ENCODE measurements at regions not wholly inside any gene's neighbourhood (a gene's known extent, or its start where the extent isn't known, plus 50 kb on each side); places are given as distances from the start of the nearest gene placed in this dataset.

DNA sequence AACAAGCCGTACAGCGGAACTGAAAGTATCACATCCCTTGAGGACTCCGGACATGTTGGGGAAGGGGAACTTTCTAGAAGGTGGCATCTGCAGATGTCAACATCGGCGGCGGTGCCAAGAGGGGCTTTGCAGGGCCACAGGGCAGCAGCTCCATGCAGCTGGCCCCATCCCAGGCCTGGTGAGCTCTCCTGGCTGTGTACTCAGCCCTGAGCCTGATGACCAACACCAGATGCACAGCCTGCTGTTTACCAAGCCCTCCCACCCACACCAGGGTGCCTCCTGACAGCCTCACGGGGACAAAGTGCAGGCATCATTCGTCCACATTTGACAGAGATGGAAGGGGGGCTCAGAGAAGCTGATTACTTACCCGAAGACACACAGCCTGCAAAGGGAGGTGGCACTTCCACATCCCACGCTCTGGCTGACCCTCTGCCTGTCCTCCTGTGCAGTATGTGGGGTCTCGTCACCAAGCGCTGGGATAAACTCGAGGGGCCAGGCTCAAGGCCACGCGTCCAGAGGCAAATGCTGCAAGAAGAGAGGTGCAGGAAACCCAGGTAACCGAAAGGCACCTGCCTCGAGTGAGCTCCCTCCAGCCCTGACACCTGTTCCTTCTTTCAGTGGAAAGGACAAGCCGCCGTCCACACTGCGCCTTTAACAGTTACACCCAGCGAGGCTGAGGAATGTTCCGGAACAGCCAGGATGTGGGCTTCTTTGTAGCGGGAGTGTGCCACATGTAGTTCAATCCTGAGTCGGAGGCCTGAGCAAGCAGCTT lies 69.0 kb upstream of the ASAP2 start:
- DNase-seq (ENCODE audit: low read depth) = no peak

DNA sequence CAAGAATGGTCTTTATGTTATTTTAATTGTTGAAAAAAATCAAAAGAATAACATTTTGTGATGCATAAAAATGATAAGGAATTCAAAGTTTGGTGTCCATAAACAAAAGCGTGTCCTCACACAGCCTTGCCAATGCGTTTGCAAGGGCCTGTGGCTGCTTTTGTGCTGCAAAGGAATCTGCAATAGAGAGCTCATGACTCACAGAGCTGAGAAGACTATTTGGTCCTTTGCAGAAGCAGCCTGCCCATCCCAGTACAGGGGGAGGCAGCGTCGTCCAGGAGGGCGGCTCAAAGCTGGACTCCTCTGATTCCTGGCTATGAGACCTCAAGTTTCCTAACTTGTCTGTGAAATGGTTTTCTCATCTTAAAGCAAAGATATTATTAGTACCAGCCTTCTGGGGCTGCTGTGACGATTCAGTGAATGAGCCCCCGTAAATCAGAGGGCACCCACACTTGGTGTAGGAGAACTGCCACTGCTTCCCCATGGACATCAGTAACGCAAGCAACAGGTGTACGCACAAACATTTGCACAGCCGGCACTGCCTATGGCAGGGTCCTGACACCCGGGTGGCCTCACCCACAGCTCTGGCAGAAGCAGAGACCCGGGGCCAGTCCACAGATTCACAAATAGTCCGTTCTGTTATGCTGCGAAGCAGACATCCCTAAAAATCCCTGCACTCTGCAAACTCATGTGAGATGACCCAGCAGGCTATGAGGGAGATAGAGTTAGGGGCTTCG lies 70.6 kb upstream of the ASAP2 start:
- DNase-seq (ENCODE audit: low read depth) = no peak

DNA sequence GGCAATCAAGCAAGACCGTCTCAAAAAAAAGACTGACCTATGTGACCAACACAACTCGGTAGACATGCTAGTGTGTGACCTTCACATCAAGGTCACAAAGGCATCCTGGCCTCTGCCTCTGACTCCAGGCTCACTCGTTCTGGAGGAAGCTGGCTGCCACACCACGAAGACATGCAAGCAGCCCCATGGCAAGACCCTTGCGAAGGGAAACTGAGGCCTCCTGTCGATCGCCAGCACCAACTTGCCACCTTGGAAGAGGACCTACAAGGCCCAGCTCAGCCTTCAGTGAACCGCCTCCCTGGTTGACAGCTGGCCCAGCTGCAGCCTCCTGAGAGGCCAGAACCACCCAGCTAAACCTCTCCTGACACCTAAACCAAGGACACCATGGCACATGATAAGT lies 79.3 kb upstream of the ASAP2 start:
- DNase-seq (ENCODE audit: low read depth) = no peak

DNA sequence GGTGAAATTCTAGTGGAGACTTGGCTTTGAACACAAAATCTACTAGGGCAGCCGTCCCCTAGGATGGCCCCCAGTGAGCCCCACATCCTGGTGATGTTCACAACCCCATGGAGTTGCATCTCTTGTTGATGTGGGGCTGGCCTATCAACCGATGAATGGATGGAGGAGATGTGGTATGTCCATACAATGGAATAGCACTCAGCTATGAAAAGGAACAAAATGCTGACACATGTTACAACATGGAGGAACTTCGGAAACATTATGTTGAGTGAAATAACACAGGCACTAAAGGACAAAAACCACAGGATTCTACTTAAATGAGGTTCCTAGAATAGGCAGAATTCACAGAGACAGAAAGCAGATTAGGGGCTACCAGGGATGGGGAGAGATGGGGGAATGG lies 80.1 kb upstream of the ASAP2 start:
- no peak for DNase-seq (ENCODE audit: low read depth)

DNA sequence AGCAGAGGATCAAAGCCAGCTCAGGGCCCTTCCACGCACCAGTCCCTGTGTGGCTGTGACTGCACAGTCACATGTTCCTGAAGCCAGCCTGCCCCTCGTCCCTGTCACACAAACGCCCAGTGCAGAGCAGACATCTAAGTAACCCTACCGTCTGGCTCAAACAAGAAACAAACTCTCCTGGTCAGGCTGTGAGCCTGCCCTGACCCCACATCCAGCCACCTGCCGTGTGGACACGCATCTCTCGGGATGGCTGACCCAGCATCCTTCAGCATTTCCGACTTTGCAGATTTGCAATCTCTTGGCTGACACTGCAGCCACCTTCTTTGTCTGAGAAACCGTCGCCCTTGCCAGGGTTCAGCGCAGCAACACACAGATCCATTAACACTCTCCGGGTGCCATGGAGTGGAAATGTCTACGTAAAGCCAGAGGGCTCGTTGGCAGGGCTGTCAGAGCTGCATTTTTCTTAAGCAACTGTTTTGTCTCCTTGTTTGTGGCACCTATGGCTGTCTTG lies 82.3 kb upstream of the ASAP2 start:
- no peak for DNase-seq (ENCODE audit: low read depth)

DNA sequence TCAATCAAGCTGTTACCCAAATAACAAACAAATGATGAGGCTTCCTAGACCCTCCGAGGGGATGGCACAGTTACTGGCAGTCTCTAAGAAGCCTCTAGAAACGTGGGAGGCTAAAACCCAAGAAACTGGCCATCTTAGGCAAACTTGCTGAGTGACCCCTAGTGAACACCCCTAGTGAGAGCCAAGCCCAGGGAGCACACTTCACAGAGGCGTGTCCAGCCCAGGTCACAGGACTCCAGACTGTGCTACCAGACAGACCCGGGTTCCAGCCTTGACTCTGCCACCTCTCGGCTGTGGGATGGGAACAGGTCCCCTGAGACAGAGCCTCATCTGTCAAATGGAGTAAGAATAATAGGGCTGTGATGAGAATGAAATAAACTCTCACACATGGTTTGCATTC lies 83.5 kb upstream of the ASAP2 start:
- no peak for DNase-seq (ENCODE audit: low read depth)

DNA sequence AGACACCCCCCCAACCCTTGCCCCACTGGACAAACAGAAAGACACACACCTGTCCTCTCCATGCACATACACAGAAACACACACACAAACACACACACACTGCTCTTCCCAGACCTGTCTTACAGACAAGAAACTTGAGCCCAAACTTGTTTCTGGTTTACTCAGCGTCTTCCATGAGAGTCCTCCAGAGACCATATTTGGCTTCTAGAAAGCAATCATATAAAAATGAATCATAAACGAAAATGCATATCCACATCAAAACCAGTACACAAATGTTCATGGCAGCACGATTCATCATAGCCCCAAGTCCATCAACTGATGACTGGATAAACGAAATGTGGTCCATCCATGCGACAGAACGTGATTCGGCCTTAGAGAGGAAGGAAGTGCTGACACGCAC lies 84.2 kb upstream of the ASAP2 start:
- DNase-seq (ENCODE audit: low read depth) = no peak

DNA sequence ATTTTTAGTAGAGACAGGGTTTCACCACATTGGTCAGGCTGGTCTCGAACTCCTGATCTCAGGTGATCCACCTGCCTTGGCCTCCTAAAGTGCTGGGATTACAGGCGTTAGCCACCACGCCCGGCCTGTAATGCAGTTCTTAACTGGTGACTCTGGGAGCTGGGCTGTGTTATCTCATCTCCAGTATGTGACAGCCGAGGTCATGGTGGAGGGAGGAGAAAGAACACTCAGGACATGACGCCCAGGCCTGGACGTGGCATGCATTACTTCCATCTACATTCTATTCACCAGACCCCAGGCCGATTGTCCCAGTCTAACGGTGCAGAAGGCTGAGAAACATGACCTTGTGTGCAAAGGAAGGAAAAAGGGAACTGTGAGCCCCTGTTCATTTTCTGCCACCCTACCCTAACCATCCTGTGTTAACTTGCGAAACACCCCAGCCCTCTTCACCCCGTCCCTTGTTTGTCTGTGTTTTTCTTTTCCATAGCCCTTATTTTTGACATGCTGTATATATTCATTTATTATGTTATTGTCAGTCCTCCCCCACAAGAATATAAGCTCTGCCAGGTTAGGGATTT lies 88.1 kb upstream of the ASAP2 start:
- no peak for DNase-seq (ENCODE audit: low read depth)

DNA sequence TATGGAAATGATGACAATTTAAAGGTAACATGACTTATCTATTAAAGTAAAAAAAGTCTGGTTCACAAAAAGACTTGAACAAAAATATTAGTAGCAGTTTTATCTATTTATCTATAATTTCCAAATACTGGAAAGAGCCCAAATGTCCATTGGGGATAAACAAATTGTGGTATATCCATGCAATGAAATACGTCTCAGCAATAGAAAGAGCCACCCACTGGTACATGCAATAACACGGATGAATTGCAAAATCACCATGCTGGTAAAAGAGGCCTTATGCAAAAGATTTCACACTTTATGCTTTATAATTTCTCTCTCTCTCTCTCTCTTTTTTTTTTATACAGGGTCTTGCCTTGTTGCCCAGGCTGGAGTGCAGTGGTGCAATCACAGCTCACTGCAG lies 91.4 kb upstream of the ASAP2 start:
- no peak for DNase-seq (ENCODE audit: low read depth)

DNA sequence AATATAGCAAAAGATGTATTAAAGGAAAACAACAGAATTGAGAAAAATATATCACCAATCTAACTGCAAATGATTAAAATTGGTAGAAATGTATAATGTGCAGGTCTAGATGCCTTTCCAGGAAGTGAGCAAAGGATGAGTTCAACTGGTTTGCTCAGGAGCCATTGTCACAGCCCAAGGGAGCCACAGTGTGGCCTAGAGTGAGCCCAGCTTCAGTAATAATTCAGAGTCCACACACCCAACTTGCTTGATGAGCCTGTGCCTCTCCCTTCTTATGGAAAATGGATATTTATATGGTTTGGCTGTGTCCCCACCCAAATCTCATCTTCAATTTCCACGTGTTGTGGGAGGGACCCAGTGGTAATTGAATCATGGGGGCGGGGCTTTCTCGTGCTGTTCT lies 92.2 kb upstream of the ASAP2 start:
- no peak for DNase-seq (ENCODE audit: low read depth)

DNA sequence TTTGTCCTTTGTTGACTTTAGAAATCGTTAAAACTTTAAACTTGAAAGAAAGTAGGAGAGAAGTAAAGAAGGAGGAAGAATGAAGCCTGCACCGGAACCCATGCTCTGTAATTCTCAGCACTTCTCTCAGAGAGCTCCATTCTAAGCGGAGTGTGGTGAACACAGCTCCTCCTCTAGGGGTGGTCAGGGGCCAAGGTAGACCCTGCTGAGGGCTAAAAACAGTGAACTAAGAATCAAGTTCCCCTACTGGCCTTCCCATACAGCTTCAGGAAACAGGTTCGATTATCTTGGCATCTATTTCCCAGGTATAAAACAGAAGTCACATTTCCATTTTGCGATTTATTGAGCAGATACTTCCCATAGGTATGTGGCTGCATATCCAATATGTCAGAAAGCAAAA lies 92.7 kb upstream of the ASAP2 start:
- DNase-seq (ENCODE audit: low read depth) = no peak

DNA sequence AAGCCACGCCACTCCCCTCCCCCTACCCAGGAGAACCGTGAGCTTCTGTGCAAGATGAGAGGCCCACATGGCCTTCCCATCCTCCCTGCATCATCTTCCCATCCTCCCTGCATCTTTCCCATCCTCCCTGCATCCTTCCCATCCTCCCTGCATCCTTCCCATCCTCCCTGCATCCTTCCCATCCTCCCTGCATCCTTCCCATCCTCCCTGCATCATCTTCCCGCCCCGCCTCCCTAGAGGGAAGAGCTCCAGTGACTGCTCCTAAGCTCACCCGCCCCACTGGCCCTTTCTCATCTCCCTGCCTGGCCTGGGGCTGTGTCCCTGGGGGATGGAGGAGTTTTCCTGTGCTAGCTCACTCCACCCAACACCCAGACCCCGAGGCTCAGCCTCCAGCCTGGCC lies 93.3 kb upstream of the ASAP2 start:
- DNase-seq (ENCODE audit: low read depth) = no peak

DNA sequence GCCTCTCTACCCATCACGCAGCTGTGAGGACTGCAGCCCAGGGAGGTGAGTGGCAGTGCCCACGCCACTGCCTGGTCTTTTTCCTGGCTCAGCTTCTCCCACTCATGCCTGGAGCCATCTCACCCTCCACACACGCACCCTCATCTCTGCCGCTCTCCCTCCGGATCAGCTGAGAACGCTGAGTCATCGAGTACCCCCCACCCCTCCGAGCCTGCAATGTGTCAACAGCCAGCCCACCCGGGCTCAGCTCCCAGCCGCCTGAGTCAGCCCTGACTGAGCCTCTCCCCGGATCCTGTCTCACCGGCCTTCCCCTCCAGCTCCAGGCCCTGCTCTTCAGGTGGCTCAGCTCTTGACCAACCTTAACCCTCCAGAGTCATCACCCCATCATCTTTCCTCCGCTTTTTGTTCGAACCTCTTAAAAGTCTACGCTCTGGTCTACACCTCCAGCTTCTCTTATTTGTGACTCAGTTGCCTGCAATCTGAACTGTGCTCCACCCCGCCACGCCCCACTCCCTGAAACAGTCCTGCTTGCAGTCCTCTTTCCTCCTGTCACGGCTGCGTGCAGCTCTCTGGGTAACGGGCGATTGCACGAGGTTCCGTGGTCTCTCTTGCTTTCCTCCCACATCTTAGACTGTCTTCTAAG lies 94.4 kb upstream of the ASAP2 start:
- DNase-seq (ENCODE audit: low read depth) = no peak

DNA sequence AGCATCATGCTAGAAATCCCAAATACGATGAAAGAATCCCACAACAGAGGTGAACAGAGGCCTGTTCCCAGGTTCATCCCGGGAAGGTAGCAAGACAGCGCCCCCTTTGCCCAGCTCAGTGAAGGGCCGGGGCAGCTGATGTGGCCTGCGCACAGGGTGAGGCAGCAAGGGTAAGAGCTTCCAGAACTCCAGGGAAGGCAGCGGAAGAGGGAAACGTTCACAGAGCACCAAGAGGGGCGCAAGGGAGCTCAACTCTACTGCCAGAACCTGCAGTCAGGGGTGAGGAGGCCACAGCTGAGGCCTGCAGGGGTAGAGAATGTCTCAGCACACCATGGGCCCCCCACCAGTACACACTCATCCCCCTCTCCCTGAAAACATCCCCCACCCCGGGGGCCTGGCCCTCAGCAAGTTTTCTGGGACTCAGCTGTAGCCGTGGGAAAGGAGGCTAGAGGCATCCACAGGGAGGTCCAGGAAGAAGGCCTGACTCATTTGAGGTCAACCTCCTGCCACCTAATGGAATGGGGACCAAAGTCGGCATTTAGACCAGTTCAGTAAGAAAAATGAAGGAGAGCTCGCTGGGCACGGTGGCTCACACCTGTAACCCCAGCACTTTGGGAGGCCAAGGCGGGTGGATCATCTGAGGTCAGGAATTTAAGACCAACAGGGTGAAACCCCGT lies 95.6 kb upstream of the ASAP2 start:
- DNase-seq (ENCODE audit: low read depth) = no peak

DNA sequence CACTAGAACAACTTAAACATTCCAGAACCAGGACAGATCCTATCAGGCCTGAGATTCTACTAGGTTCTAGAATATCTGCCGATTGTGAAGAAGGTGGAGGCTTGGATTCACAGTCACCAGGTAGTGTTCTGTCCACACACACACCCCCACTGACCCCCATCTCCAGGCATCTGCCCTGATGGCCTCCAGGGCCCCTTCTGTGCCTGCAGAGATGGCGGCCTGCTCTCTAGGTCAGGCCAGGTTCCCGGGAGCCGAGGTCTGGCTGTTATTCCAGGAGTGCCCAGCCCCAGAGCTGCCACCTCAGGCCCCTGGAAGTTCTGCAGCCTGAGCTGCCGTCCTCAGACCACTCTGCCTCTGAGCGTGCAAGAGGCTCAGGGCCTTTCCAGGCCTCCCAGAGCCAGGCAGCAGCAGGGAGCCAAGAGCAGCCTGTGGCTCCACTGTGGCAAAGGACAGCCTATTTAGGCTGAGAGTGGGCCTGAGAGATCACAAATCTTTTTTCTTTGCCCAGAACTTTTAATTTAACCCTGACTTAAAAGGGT lies 96.2 kb upstream of the ASAP2 start:
- DNase-seq (ENCODE audit: low read depth) = no peak

DNA sequence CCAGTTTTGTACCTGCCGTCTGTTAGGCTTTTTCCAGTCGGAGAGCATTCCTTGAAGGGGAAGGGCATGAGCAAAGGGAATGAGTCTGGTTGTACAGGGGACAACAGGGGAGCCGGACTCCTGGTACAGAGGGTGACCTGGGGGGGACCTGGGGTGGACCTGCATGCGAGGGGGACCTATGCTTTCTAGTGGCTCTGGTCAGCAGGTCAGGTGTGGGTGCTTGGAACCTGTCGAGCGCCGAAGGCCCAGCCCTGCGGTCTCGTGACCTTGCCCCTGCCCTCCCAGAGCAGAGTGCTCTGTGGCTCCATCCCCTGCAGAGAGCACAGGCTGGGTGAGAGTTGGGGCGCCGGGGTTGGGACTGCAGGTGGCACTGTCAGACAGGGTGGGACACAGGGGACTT lies 96.7 kb upstream of the ASAP2 start:
- DNase-seq (ENCODE audit: low read depth) = no peak

DNA sequence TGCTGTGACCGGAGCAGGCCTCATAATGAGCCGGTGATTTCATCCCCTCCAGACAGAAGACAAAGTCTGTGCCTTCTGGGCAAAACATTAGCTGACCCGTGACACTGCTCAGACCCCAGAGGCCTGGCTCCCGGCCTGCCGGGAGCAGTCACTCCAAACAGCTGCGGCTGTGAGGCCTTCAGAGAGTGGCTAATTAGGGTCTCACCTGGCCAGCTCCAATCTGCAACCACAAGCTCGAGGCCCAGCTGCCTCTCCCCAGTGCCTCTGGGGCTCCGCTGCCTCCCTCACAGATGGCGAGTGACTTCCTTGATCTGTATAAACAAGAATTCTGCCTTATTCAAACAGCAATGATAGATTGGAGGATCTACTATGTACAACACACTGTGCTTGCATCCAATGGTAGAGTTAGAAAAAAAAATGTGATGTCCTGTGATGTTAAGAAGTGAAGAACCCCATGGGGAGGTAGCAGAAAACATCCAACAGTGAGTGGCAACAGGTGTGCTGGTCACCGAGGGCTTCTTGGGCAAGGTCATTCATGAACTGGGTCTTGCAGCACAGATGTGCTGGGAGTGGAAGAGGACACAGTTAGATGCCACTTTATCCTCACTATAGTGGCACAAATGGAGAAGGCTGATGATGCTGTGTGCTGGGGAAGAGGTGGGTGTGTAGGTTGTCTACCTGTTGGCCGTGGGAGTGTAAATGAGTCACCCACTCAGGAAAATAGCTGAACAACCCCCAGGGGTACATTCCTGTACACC lies 98.2 kb upstream of the ASAP2 start:
- DNase-seq (ENCODE audit: low read depth) = no peak

DNA sequence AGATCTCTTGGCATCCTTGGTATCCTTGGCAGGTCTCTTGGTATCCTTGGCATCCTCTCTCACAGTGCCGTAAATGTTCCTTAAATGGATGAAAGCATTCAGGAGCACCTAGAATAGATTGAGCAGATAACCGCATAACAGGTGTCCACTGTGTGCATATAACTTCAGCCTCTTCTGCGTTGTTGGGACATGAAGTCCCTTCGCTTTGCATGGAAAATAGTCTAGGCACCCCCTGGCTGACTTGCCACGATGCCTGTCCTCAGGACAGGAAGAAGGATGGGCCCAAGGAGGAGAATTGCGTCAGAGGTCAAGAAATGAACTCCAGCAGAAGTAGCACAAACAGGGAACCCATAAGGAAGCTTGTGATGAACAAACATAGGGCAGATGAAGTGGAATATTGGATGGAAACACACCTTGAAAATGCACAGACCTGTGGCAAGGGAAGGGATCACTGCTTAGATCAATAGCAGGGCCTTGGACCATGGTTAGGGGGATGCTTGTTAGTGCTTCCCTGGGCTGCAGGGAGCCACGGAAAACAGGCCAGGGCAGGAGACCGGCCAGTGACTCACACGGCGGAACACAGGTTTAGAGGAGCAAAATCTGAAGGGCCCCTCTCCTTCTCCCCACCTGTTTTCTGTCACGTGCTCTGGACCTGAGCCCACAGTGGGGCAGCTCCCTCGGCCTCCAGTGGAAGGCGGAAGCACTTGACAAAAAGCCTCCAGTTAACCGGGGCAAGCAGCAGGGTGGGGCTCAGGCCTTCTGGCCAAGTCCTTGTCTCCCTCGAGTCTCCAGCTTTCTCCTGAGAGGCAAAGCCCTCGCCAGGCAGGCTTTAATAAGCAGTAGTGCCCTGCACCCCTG lies 99.2 kb upstream of the ASAP2 start:
- DNase-seq (ENCODE audit: low read depth) = no peak

DNA sequence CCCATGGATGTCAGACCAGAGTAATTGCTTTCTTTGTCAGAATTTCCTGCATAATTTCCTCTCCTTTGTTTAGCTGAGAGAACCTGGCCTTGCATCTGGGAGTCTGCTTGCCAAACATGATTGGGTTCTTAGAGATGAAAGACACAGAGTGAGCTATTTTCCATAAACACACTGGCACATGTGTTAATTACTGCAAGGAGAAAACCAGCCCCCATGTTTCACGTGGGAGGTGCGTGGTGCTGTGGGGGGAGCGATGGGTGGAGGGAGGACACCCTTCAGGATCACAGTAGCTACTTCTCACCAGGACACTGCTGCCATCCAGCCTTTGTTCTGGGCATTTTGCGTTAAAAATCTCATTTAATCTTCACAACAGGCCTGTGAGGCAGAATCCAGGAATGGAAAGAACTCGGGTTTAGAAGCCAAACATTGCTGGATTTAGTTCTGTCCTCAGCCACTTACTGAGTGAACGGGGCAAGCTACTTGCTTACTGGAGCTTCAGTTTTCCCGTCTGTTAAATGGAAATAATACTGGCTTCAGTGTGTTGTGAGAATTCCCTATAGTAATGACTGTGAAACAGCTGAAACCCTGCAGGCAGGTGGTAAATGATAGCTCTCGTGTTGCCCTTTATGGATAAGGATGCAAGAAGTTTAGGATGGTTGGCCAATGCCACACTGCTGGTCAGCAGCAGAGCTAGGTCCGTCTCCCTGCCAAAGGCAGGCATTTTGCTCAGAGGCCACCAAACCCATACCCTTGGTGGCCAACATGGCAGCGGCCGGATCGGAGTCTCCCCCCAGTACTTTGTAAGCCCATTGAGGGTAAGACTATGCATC lies 100.1 kb upstream of the ASAP2 start:
- DNase-seq (ENCODE audit: low read depth) = no peak
